Tongue (tissue), 1 donor: ENCODE measurements at regions not wholly inside any gene's neighbourhood (a gene's known extent, or its start where the extent isn't known, plus 50 kb on each side); places are given as distances from the start of the nearest gene placed in this dataset.
"Not testable (repeated sequence)": the region's sequence is repeated elsewhere in the genome, so short reads cannot be mapped to it uniquely, and the experiment has no call there.

Experiments
- DNase-seq: peaks from one replicate; pipeline ENCODE4 v3.0.0-alpha.2; 2015

GRCh38 chr14:105903971-105904370, 377.6 kb downstream of the TMEM121 start:
- DNase-seq: no peak

- no peak for DNase-seq
Observed at GRCh38 chr14:105904379-105904778, 378.0 kb downstream of the TMEM121 start.

- DNase-seq: no peak
Observed at GRCh38 chr14:105905456-105905855, 379.1 kb downstream of the TMEM121 start.

DNA sequence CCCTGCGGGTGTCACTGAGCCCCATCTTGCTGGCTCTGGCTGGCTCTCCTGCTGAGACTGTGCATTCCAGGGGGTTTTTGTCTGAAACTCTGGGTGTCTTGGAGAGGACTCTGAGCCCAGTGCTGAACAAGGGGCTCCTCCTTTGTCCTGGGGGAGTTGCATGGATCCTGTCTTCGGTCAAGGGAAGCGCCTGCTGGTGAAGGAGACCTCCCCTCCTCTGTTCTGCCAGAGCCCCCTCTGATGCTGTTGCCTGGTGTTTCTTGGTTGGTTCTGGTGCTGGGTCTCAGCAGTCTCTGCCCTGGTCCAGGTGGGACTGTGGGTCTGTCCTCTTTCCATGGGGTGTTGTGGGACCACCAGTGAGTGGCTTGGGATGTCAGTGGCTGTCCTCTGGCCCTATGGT, 380.9 kb downstream of the TMEM121 start:
- no peak for DNase-seq

GRCh38 chr14:105908006-105908405, 381.6 kb downstream of the TMEM121 start:
- DNase-seq: no peak

- DNase-seq: no peak
Observed at GRCh38 chr14:105908481-105908911, 382.1 kb downstream of the TMEM121 start.

DNA sequence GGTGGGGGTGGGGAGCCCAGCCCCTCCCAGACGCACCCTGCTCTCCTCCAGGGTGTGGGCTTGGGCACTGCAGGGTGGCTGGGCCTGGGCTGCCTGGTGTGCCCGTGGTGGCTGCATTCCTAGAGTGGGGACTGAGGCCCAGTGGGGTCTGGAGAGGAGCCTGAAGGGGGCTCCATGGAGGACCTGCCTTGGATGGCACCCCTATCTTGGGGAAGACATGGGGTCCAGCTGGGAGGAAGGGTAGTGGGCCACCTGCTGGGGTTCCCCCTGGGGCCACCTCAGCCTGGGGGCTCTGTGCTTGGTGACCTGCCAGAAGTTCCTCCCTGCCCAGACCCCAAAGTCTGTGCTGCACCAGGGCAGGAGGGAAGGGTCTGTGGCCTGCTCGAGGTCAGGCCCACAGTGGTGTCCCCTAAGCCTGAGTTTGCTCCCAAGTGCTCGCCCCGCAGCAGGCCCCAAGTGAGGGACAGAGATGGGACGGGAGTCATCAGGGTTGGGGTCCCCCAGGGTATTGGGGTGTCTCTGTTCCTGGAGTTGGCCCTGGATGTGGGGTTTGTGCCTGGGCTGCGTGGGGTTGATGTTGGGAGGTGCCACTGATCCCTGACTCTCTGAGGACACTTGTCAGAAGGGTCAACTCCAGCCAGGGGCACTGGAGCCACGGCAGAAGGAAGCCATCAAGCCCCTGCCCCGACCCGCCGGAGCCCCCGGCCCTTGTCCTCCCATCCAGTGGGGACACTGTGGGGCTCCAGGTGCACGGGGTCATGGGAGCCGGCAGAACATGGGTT, 382.9 kb downstream of the TMEM121 start:
- no peak for DNase-seq

GRCh38 chr14:105909828-105910120, 383.4 kb downstream of the TMEM121 start:
- DNase-seq: not testable (repeated sequence)

- no peak for DNase-seq
Observed at GRCh38 chr14:105910426-105910825, 384.0 kb downstream of the TMEM121 start.

DNA sequence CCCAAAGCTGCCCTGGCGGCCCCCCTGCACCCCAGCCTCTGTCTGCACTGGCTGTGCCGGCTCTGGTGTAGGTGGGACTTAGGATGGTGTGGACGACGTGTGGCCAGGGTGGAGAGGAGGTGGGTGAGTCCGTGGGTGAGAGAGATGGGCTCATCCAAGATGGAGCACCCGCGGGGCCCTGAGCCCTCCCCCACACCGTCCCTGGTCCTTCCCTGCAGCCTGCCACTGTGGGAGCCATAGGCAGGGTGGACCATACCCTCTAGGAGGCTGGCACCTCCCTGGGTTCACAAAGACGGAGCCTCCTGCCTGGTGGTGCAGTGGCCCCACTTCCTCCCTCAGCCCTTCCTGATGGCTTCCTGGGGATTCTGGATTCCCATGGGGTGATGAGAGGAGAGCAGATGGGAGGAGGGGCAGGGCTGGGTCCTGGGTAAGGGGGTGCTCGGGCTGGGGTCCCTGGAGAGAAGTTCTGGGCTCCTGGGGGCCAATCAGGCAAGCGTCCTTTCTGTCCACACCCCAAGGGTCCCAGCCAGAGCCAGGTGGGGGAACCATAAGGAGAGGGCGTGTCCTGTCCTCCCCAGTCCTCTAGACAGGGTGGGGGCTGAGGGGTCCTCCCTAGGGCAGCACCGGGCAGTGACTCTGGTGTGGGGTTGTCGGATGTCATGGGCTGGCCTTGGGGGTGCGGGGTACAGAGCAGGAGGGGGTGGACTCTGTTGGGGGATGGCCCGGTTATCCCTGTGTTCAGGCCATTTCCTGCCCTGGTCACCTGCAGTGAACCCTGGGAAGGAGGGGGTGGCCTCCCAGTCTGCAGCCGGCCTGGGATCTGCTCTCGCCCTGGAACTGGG, 384.8 kb downstream of the TMEM121 start:
- no peak for DNase-seq

DNA sequence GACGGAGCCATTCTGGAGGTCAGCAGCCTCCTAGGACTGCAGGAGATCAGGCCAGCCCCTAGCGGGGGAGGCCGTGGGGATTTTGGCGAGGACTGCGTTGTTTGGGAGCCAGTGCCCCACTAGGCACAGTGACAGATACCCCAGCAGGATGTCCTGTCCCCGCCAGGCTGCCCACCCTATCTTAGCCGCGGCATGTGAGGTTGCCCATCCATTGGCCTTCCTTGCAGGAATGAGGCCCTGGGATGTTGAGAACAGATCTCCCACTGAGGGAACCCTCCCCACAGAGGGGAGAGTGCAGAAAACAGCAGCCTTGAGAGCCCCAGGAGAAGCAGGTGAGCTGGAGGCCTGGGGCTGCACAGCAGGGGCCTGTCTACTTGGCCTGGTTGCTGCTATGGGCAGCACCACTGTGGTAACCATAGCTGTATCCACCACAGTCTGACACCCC, 385.5 kb downstream of the TMEM121 start:
- DNase-seq: not testable (repeated sequence)

DNA sequence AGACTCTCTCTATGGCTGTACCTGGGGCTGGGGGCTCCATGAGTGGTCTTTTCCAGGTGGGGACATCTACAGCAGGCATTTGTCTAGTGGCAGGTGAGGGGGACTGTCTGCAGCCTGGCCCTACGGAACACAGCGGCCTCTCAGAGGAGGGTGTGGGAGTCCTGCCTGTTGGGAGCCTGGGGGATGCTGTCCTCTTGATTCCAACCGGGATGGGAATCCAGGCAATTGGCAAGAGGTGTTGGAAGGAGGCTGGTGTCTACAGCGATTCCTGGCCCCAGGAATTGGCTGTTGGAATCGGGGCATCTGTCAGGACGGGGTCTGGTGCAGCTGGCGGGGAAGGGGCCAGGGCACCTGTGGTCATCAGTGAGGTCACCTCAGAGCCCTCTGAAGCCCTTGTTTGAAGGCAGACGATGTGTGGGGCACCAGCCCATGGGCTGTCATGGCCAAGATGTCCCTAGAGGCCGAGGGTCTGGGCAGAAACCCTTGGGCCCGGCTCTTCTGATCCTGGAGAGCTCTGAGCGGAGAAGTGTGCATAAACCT, 386.3 kb downstream of the TMEM121 start:
- DNase-seq: no peak

DNA sequence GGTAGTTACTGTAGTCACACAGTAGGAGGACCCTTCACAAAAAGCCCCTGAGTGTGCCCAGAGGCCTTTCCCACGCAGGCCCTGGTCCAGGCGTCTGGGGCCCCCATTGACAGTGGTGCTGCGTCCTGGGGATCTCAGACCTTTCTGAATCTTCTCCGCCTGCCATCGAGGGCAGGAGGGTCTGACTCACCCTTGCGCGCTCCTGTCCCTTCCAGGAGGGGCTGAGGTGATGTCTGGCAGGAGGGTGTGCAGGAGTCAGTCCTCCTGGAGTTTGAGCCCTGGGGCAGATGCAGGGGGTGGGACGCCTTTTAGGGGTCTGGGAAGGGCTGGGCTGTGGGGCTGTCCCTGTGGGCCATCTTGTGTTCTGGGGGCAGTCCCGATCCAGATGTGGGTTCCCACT, 386.8 kb downstream of the TMEM121 start:
- no peak for DNase-seq

GRCh38 chr14:105913861-105914260, 387.5 kb downstream of the TMEM121 start:
- no peak for DNase-seq

DNA sequence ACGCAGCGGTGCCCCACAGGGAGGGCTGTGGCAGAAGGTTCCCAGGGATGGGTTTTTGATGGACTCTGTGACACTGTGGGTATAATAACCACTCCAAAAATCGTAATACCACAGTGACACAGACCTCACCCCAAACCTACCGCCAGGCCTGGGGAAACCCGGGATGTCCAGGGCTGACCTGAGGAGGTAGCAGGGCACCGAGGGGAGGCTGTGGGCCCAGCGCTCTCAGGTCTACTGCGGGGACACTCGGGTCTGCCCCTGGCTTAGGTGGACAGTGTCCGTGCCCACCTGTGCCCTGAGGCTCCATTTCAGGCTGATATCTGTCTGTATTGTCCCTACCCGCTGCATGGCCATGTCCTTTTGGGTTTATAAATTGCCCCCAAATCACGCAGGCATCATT, 387.9 kb downstream of the TMEM121 start:
- not testable (repeated sequence) for DNase-seq

GRCh38 chr14:105914738-105915385, 388.5 kb downstream of the TMEM121 start:
- DNase-seq: no peak

DNA sequence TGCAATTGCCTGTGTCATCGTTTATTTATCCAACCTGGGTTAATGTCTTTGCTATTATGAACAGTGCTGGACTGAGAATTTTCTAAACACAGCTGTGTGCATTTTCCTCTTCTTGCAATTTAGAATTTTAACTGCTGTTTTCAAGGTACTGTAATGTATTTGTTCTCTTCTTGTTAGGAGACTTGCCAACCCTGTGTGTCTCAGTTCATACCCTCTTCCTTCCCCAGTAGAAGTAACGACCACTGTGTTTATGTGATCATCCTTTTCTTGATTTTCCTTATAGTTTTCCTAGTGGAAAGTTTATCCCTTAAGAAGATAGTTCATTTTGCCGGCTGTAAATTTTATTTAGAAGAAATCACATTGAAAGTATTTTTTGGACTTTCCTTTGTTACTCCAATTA, 389.2 kb downstream of the TMEM121 start:
- not testable (repeated sequence) for DNase-seq

DNA sequence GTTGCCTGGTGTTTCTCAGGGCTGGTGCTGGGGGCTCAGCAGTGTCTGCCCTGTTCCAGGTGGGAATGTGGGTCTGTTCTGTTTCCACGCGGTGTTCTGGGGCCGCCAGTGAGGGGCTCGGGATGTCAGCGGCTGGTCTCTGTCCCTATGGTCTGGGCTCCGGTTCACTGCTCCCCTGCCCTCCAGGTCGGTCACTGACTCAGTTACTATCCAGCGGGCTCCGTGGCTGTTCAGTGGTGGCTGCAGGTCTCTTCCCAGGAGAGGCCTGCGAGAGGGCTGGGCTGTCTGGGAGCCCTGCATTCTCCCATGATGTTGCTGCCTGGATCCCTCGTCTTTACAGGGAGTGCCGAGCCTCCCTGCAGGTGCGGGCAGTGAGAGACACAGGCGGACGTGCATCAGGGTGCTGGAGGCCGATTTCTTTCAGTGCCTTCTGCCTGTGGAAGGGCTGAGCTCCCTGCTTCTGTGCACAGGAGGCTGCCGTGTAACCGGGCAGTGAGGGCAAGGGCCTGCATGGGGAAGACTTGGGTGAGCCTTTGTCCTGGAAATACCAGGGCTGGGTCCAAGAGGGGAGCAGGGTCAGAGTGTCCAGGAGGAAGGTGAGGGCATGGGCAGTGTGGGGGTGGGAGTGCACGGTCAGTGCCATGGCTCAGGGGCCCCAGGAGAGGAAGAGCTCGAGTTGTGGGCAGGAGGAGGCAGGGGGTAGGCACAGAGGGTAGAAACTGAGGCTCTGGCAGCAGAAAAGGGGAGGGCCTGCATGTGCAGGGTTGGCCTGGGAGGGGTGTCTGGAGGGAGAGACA, 391.0 kb downstream of the TMEM121 start:
- not testable (repeated sequence) for DNase-seq

DNA sequence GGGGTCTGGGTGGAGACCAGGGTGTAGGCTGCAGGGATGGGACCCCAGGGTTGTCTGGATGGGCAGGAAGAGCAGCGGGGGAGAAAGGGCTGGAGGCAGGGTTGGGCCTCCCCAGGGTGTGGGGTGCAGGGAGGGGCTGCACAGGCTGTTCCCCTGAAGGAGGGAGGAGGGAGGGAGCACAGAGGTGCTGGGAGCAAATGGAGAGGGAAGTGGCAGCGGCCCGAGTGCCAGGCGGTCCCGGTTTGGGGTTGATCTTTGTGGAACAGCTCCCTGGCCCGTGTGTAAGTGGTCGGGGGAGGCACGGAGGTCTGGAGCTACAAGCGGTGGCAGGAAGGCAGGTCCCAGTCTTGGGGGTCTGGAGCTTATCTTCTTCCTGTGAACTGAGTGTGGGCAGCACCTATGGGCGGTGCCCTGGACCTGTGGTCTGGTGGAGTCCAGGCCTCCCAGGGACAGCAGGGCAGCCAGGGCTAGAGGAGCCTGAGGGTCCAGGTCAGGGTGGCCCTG, 391.6 kb downstream of the TMEM121 start:
- no peak for DNase-seq

GRCh38 chr14:105918496-105919262, 392.3 kb downstream of the TMEM121 start:
- no peak for DNase-seq
